Muscle layer of duodenum (tissue), 2 donors: ENCODE measurements at regions not wholly inside any gene's neighbourhood (a gene's known extent, or its start where the extent isn't known, plus 50 kb on each side); places are given as distances from the start of the nearest gene placed in this dataset.
"Not testable (repeated sequence)": the region's sequence is repeated elsewhere in the genome, so short reads cannot be mapped to it uniquely, and the experiment has no call there.

Experiments
- H3K27ac ChIP-seq: one replicate; pipeline ENCODE4 v1.7.0; 2013; ENCODE audit warnings: mild to moderate bottlenecking, low read length
- H3K27me3 ChIP-seq: one replicate; pipeline ENCODE4 v1.7.0; 2013; ENCODE audit warnings: low read depth, mild to moderate bottlenecking, control low read depth, low read length
- H3K36me3 ChIP-seq, 2 donors: one replicate each; pipeline ENCODE4 v1.7.0; 2013; ENCODE audit warnings: low read length in 2 of 2, control low read depth in 1 of 2, mild to moderate bottlenecking in 1 of 2; ENCODE audit not compliant: insufficient read depth in 2 of 2, control insufficient read depth in 1 of 2
- H3K4me1 ChIP-seq, 2 donors: one replicate each; pipeline ENCODE4 v1.7.0; 2013; ENCODE audit warnings: low read length in 2 of 2, mild to moderate bottlenecking in 2 of 2, control low read depth in 1 of 2, moderate library complexity in 1 of 2; ENCODE audit not compliant: insufficient read depth in 2 of 2, control insufficient read depth in 1 of 2
- H3K4me3 ChIP-seq, 2 donors: one replicate each; pipeline ENCODE4 v1.7.0; 2013; ENCODE audit warnings: low read length in 2 of 2, low read depth in 1 of 2, mild to moderate bottlenecking in 1 of 2
- H3K9me3 ChIP-seq, 2 donors: one replicate each; pipeline ENCODE4 v1.7.0; 2013; ENCODE audit warnings: low read length in 2 of 2, control low read depth in 1 of 2, mild to moderate bottlenecking in 1 of 2; ENCODE audit not compliant: control insufficient read depth in 1 of 2
- donor health status: healthy.

DNA sequence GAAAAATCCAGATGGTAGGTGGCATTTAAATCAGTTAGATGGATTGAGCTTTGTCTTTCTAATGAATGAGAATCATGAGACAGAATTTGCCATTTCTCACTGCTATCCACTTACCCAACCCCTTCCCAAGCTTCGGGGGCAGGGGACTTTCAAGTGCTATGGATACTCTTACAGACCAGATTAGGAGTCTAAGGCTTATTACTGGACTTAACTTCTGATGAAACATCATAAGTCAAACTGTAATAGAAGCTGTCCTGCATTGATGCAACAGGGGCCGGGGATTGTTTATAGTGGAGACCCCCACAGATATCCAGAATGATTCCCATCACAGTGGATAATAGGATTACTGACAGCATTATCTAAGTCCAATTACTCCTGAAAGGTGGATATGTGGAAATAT lies 267.0 kb downstream of the NUF2 start:
- H3K27me3 ChIP-seq, result no peaks in the 10 kb centered on the region
- H3K27ac ChIP-seq, result no peak overlapping the region
- H3K9me3 ChIP-seq, result no peaks in the 10 kb centered on the region
- H3K36me3 ChIP-seq, result no peaks in the 10 kb centered on the region
- H3K4me3 ChIP-seq, result no peak overlapping the region
- H3K4me1 ChIP-seq, result no peaks in the 10 kb centered on the region

DNA sequence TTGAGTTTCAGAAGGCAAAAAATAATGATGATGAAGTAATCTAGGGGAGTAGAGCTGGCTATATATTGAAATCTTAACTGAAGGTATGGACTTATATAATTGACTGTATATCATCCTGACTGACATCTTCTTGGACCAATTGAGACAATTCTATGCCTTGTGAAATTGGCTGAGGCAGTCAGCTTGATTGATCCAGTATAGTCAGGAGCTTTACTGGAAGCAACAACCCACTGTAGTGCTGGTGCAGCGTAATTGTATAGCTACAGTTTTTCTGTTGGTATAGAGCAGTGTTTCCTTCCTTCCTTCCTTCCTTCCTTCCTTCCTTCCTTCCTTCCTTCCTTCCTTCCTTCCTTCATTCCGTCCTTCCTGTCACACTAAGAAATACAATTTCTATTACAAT lies 268.0 kb downstream of the NUF2 start:
- H3K9me3 ChIP-seq, result no peaks in the 10 kb centered on the region
- no peak overlapping the region for H3K4me3 ChIP-seq
- no peak overlapping the region for H3K27ac ChIP-seq
- no peaks in the 10 kb centered on the region for H3K4me1 ChIP-seq
- H3K27me3 ChIP-seq, result no peaks in the 10 kb centered on the region
- no peaks in the 10 kb centered on the region for H3K36me3 ChIP-seq

- H3K9me3 ChIP-seq, H3K4me1 ChIP-seq, H3K36me3 ChIP-seq, H3K27me3 ChIP-seq, H3K27ac ChIP-seq, H3K4me3 ChIP-seq: not testable (repeated sequence)
Observed at GRCh38 chr1:163591131-163591530, 269.4 kb downstream of the NUF2 start.

- H3K27ac ChIP-seq, H3K36me3 ChIP-seq, H3K27me3 ChIP-seq, H3K4me3 ChIP-seq, H3K4me1 ChIP-seq, H3K9me3 ChIP-seq: not testable (repeated sequence)
Observed at GRCh38 chr1:163592623-163593022, 270.9 kb downstream of the NUF2 start.

GRCh38 chr1:163596106-163596505 lies 274.4 kb downstream of the NUF2 start:
- not testable (repeated sequence) for H3K4me3 ChIP-seq, H3K27me3 ChIP-seq, H3K9me3 ChIP-seq, H3K4me1 ChIP-seq, H3K27ac ChIP-seq, H3K36me3 ChIP-seq

- Histone ChIP-seq H3K4me1 (no peaks in the 10 kb centered on the region), H3K9me3 (no peaks in the 10 kb centered on the region), H3K27ac (no peak overlapping the region), H3K27me3 (no peaks in the 10 kb centered on the region), H3K36me3 (no peaks in the 10 kb centered on the region), H3K4me3 (no peak overlapping the region)
Observed at GRCh38 chr1:163596541-163597258, 274.9 kb downstream of the NUF2 start.

DNA sequence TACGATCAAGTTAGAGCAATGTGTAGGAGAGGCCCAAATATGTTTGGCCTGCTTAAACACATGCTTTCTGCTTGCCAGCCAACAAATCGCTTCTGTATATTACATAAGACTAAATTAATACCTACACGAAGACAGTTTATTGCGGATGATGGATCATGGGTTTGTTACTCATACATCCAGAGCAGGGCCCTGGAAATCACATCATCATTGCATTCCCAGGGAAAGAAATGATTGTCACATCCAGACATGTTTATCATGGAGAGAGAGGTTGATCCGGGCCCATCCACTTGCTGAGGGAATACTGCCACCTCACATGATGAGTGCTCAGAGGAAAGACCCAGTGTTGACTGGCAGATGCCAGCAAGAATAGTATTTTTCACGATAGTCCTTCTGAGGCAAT lies 282.6 kb downstream of the NUF2 start:
- Histone ChIP-seq H3K27me3 (no peaks in the 10 kb centered on the region), H3K27ac (no peak overlapping the region), H3K9me3 (no peaks in the 10 kb centered on the region), H3K36me3 (no peaks in the 10 kb centered on the region), H3K4me3 (no peak overlapping the region), H3K4me1 (no peaks in the 10 kb centered on the region)

DNA sequence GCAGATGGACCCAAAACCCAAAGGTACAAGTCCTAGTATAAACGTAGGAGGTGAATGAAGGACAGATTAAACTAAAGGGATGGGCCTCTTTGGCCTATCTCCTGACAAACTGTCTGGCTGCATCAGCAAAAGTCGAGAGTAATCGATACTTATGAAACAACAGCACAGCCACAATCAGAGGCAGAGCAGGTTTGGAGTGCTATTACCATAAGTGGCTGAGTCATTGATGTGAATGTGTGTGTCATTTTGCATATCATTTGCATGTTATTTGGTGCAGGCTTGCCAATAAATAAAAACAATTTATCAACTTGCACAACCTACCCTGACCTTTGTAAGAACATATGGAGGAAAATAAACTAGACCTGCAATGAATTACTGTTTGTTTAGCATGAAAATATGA lies 283.1 kb downstream of the NUF2 start:
- Histone ChIP-seq H3K27ac (no peak overlapping the region), H3K36me3 (no peaks in the 10 kb centered on the region), H3K9me3 (no peaks in the 10 kb centered on the region), H3K27me3 (no peaks in the 10 kb centered on the region), H3K4me3 (no peak overlapping the region), H3K4me1 (no peaks in the 10 kb centered on the region)

DNA sequence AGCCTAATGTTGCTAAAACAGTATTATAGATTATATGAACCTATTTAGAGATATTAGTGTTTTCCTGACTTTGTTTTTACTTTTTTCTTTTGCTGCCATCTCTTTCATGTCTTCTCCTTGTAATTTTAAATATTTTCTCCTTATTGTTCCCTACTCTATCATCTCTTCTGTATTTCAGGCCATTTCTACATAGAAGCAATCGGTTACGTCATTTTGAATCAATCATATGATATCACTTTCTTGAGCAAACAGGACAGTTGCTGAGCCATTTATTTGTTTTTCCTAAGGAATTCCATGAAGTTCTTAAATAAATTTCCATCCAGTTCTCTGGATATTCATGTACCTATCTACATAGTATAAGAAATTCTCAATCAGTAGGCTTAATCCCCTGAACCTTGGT lies 287.2 kb downstream of the NUF2 start:
- Histone ChIP-seq H3K4me3 (no peak overlapping the region), H3K27me3 (no peaks in the 10 kb centered on the region), H3K36me3 (no peaks in the 10 kb centered on the region), H3K9me3 (no peaks in the 10 kb centered on the region), H3K4me1 (no peaks in the 10 kb centered on the region), H3K27ac (no peak overlapping the region)

- H3K36me3 ChIP-seq, result no peaks in the 10 kb centered on the region
- no peaks in the 10 kb centered on the region for H3K9me3 ChIP-seq
- no peaks in the 10 kb centered on the region for H3K27me3 ChIP-seq
- no peaks in the 10 kb centered on the region for H3K4me1 ChIP-seq
- no peak overlapping the region for H3K4me3 ChIP-seq
- H3K27ac ChIP-seq, result no peak overlapping the region
Observed at GRCh38 chr1:163609858-163610257, 288.1 kb downstream of the NUF2 start.

GRCh38 chr1:163610486-163610885 lies 288.7 kb downstream of the NUF2 start:
- Histone ChIP-seq H3K4me1 (no peaks in the 10 kb centered on the region), H3K27ac (no peak overlapping the region), H3K36me3 (no peaks in the 10 kb centered on the region)

GRCh38 chr1:163614361-163614760 lies 292.6 kb downstream of the NUF2 start:
- H3K9me3 ChIP-seq, result no peaks in the 10 kb centered on the region
- no peak overlapping the region for H3K27ac ChIP-seq
- no peaks in the 10 kb centered on the region for H3K27me3 ChIP-seq
- no peaks in the 10 kb centered on the region for H3K4me1 ChIP-seq
- H3K4me3 ChIP-seq, result no peak overlapping the region
- no peaks in the 10 kb centered on the region for H3K36me3 ChIP-seq

More at GRCh38 chr1:163610486-163610885, 288.7 kb downstream of the NUF2 start:
- Histone ChIP-seq H3K9me3 (no peaks in the 10 kb centered on the region), H3K4me3 (no peak overlapping the region), H3K27me3 (no peaks in the 10 kb centered on the region)
